GM19025 (cell line): ENCODE measurements at regions not wholly inside any gene's neighbourhood (a gene's known extent, or its start where the extent isn't known, plus 50 kb on each side); places are given as distances from the start of the nearest gene placed in this dataset.
"Not testable (repeated sequence)": the region's sequence is repeated elsewhere in the genome, so short reads cannot be mapped to it uniquely, and the experiment has no call there.

Source experiments
- ATAC-seq: cut with Tn5 transposase; IDR thresholded peaks from one replicate; pipeline ENCODE4 v1.9.1; 2021; ENCODE audit warnings: mild to moderate bottlenecking, low read depth, moderate library complexity; ENCODE audit not compliant: unreplicated experiment

- no peak for ATAC-seq
Observed at GRCh38 chr9:38342532-38342931, 50.0 kb upstream of the ALDH1B1 start.

GRCh38 chr9:38342096-38342495 lies 50.4 kb upstream of the ALDH1B1 start:
- no peak for ATAC-seq

- no peak for ATAC-seq
Observed at GRCh38 chr9:38339496-38339895, 53.0 kb upstream of the ALDH1B1 start.

GRCh38 chr9:38339087-38339486 lies 53.4 kb upstream of the ALDH1B1 start:
- peak; percentile 83 for ATAC-seq

GRCh38 chr9:38338342-38339018 lies 54.0 kb upstream of the ALDH1B1 start:
- ATAC-seq = no peak

GRCh38 chr9:38337706-38338264 lies 54.7 kb upstream of the ALDH1B1 start:
- no peak for ATAC-seq

- no peak for ATAC-seq
Observed at GRCh38 chr9:38337181-38337580, 55.3 kb upstream of the ALDH1B1 start.

- ATAC-seq = no peak
Observed at GRCh38 chr9:38336341-38336740, 56.2 kb upstream of the ALDH1B1 start.

GRCh38 chr9:38335686-38336085 lies 56.8 kb upstream of the ALDH1B1 start:
- ATAC-seq = no peak

GRCh38 chr9:38334234-38334633 lies 58.3 kb upstream of the ALDH1B1 start:
- no peak for ATAC-seq

GRCh38 chr9:38333047-38333446 lies 59.5 kb upstream of the ALDH1B1 start:
- ATAC-seq = no peak

- no peak for ATAC-seq
Observed at GRCh38 chr9:38332625-38333024, 59.9 kb upstream of the ALDH1B1 start.

GRCh38 chr9:38331141-38331540 lies 61.4 kb upstream of the ALDH1B1 start:
- no peak for ATAC-seq

GRCh38 chr9:38329968-38330367 lies 62.5 kb upstream of the ALDH1B1 start:
- no peak for ATAC-seq

GRCh38 chr9:38328765-38329164 lies 63.7 kb upstream of the ALDH1B1 start:
- ATAC-seq = no peak

GRCh38 chr9:38326122-38326521 lies 66.4 kb upstream of the ALDH1B1 start:
- ATAC-seq = no peak

- not testable (repeated sequence) for ATAC-seq
Observed at GRCh38 chr9:38324213-38324612, 68.3 kb upstream of the ALDH1B1 start.

- ATAC-seq = no peak
Observed at GRCh38 chr9:38322937-38323336, 69.6 kb upstream of the ALDH1B1 start.

- no peak for ATAC-seq
Observed at GRCh38 chr9:38319496-38320173, 72.9 kb upstream of the ALDH1B1 start.

- peak; percentile 92 for ATAC-seq
Observed at GRCh38 chr9:38318759-38319495, 73.6 kb upstream of the ALDH1B1 start.

GRCh38 chr9:38316166-38316780 lies 76.2 kb upstream of the ALDH1B1 start:
- ATAC-seq = no peak
